ENCODE measurements at regions not wholly inside any gene's neighbourhood (a gene's known extent, or its start where the extent isn't known, plus 50 kb on each side); places are given as distances from the start of the nearest gene placed in this dataset.

DNA sequence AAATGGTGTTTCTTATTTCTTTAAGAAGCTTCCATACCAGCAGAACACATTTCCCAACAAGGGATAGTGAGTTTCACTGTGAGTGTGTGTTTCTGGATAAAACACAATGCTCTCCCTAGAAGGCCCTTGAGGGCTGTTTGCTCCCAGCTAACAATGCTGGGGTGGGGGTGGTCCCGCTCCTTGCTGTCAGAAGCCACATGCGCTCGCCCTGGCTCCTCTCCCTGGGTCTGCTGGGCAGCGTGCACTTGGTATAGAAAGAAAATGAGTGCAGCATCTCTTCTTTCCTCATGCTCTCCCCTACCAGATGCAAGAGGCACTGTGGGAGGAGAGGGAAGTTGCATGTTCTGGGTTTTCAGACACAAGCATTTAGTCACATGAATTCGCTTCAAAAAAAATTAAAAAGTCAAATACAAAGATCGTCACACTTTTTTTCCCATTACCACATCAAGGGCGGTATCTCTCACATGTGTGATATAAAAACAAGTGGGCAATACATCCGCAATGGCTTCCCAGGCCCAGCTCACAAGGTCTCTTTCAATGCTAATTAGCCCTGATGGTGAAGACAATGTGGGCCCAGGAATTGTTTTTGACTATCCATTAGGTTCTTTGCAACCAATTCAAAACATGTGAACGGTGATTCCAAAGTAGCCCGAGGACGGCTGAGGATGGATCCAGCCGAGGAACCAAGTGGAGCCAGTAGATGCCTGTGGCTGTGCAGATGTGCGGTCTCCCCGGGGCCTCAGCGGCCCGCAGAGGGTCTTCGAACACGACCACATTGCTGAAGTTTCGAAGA lies 603.6 kb downstream of the IRX1 start:
- TF ChIP-seq, protein P1, sequence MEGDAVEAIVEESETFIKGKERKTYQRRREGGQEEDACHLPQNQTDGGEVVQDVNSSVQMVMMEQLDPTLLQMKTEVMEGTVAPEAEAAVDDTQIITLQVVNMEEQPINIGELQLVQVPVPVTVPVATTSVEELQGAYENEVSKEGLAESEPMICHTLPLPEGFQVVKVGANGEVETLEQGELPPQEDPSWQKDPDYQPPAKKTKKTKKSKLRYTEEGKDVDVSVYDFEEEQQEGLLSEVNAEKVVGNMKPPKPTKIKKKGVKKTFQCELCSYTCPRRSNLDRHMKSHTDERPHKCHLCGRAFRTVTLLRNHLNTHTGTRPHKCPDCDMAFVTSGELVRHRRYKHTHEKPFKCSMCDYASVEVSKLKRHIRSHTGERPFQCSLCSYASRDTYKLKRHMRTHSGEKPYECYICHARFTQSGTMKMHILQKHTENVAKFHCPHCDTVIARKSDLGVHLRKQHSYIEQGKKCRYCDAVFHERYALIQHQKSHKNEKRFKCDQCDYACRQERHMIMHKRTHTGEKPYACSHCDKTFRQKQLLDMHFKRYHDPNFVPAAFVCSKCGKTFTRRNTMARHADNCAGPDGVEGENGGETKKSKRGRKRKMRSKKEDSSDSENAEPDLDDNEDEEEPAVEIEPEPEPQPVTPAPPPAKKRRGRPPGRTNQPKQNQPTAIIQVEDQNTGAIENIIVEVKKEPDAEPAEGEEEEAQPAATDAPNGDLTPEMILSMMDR (IDR thresholded peaks at IDR 0.05; ENCODE audit: low read depth, low read length, missing control alignments) = no peak
- no peak for DNase-seq
- no peaks in the 10 kb centered on the region for H3K27me3 ChIP-seq (replicated peaks)
- no peaks in the 10 kb centered on the region for H3K36me3 ChIP-seq (replicated peaks)
- no peak overlapping the region for H3K4me3 ChIP-seq (ENCODE audit: low read depth, low read length)
- H3K27ac ChIP-seq = no peak overlapping the region
- in situ Hi-C loops (cut with HindIII; ENCODE audit: low pct_ligation_motif_present, low sequenced_read_pairs) = no loop called here

DNA sequence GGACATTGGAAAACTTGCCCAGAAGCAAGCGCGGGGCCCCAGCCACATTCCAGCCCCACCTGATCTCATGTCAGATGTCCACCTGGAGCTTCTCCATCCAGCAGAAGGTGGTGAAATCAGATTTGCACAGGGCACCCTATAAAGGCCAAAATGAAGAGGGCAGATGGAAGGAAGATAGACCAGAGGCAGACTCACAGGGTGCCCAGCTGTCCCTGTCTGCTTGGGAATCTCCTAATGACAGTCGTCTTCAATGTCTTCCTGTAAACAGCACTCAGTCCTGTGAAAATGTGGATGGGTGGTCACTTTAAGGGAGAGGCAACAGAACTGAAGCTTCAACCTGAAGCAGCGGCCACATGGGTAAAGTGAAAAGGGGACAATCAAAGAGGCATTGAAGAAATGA lies 607.5 kb downstream of the IRX1 start:
- TF ChIP-seq, protein P1 (IDR thresholded peaks at IDR 0.05; ENCODE audit: low read depth, low read length, missing control alignments) = no peak
- Histone ChIP-seq H3K4me3 (ENCODE audit: low read depth, low read length) (no peak overlapping the region), H3K27me3 (replicated peaks) (no peaks in the 10 kb centered on the region), H3K27ac (no peak overlapping the region), H3K36me3 (replicated peaks) (no peaks in the 10 kb centered on the region)
- in situ Hi-C loops (cut with HindIII; ENCODE audit: low pct_ligation_motif_present, low sequenced_read_pairs) = no loop called here
- no peak for DNase-seq

DNA sequence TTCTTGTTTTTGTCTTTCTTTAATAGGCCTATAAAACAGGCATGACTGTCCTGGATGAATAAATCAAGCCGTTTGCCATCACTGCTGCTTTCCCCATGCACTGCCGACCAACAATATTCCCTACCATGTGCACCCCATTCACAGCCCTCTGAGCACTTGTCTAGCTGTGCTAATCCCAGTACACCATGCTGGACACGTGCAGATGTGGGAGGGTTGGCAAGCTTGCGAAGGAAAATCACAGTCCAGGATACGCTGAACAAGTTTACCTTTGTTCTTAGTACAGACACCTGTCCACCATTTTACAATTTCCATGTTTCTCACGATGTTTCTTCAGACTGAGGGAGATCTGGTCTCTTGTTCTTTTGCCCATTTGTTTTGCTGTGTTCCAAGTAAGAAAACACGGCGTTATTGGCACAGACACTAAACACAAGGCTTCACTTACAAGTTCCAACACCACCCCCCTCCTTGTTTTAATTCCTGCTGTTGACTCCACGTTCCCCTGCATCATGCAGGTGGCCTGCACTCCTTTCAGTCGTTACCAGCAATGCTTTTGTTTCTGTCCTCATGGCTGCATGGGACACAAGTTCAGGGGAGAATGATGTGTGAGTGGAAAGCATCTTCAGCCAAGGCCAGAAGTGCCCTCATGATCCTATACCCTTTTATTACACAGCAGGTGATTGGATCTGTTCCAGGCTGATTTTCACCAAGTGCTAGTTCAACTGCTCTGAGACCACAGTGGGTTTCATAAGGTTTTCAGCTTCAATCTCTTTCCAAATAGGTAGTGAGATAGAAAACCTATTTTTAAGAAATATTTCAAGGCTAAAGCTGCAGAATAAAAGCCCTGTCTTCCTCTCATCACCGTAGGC lies 608.9 kb downstream of the IRX1 start:
- no peak overlapping the region for H3K27ac ChIP-seq
- TF ChIP-seq, protein P1 (IDR thresholded peaks at IDR 0.05; ENCODE audit: low read depth, low read length, missing control alignments) = no peak
- in situ Hi-C loops (cut with HindIII; ENCODE audit: low pct_ligation_motif_present, low sequenced_read_pairs) = no loop called here

DNA sequence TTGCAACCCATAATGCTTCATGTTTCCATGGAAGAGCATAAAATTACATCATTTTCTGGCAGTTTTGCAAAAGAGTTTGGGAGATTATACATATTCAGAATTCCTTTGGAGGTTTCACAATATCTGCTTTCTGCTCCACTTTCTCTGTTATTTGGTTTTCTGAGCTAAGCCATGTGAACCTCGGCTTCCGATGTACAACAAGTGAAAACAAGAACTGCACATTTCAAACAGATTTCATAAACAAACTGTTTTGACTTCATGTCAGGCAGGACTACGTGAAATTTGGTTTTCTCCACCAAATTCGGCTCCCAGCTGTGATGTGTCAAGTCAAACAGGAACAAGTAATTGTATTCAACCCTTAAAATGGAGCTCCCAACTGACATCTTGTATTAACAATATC lies 609.8 kb downstream of the IRX1 start:
- Histone ChIP-seq H3K4me3 (ENCODE audit: low read depth, low read length) (no peak overlapping the region), H3K27me3 (replicated peaks) (no peaks in the 10 kb centered on the region), H3K36me3 (replicated peaks) (no peaks in the 10 kb centered on the region), H3K27ac (no peak overlapping the region)
- DNase-seq = no peak
- TF ChIP-seq, protein P1 (IDR thresholded peaks at IDR 0.05; ENCODE audit: low read depth, low read length, missing control alignments) = no peak
- in situ Hi-C loops (cut with HindIII; ENCODE audit: low pct_ligation_motif_present, low sequenced_read_pairs) = no loop called here

More for the DNA sequence above, 608.9 kb downstream of the IRX1 start:
- DNase-seq = no peak
- Histone ChIP-seq H3K36me3 (replicated peaks) (no peaks in the 10 kb centered on the region), H3K27me3 (replicated peaks) (no peaks in the 10 kb centered on the region), H3K4me3 (ENCODE audit: low read depth, low read length) (no peak overlapping the region)

DNA sequence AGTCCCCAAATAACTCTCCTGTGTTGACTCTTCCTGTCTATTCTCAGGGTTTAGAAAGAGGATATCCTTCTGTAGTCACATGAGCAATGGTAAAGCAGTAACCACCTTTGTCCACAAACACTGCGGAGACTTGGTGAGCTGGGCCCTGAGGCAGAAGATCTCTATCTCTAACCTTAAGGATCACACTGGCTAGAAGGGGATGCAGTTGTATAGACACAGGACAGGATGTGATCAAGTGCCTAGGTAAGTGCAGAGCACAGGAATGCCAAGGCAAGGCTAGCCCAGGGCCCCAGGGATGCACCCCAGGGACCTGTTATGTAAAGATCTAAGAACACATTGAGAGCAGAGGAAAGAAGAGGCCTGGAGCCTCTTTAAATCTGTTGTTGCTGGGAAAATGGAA lies 610.5 kb downstream of the IRX1 start:
- no peak overlapping the region for H3K27ac ChIP-seq
- in situ Hi-C loops (cut with HindIII; ENCODE audit: low pct_ligation_motif_present, low sequenced_read_pairs) = no loop called here
- DNase-seq = no peak
- H3K27me3 ChIP-seq (replicated peaks) = no peaks in the 10 kb centered on the region
- H3K4me3 ChIP-seq (ENCODE audit: low read depth, low read length) = no peak overlapping the region
- no peaks in the 10 kb centered on the region for H3K36me3 ChIP-seq (replicated peaks)
- TF ChIP-seq, protein P1 (IDR thresholded peaks at IDR 0.05; ENCODE audit: low read depth, low read length, missing control alignments) = no peak
